GM12864 (cell line): ENCODE measurements at regions not wholly inside any gene's neighbourhood (a gene's known extent, or its start where the extent isn't known, plus 50 kb on each side); places are given as distances from the start of the nearest gene placed in this dataset.

Source experiments
- DNase-seq: peaks from one replicate; pipeline ENCODE4 v3.0.0-alpha.2; 2011; ENCODE audit warnings: low read depth
- H3K4me3 ChIP-seq: 2 replicates; pipeline ENCODE4 v1.5.1; 2011; ENCODE audit warnings: mild to moderate bottlenecking, low read depth, low read length, control low read depth
- TF ChIP-seq, protein P1 (sequence below): IDR thresholded peaks from 2 replicates; pipeline ENCODE4 v1.5.1; 2011; ENCODE audit warnings: low read depth, mild to moderate bottlenecking, moderate library complexity, low read length, control low read depth, inconsistent platforms; ENCODE audit errors: missing control alignments

DNA sequence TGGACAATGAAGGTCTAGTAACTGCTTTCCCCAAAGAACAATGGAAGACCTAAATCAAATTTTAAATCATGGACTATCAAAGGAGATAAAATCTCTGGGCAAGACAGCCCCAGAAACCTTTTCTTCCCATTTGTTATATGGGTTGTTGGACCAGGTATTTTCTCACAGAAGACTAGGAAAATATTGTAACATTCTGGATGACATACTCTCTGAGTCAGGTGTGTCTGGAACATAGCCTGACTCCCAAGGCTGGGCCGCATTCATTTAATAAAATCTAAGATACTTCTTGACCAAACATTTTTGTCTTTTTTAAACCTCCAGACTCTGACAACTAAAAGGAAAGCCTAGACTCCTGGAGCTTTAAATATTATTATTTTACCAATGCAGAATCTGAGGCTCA is 87.9 kb downstream of the ATP23 start:
- no peak overlapping the region for H3K4me3 ChIP-seq
- no peak for DNase-seq
- TF ChIP-seq, protein P1, sequence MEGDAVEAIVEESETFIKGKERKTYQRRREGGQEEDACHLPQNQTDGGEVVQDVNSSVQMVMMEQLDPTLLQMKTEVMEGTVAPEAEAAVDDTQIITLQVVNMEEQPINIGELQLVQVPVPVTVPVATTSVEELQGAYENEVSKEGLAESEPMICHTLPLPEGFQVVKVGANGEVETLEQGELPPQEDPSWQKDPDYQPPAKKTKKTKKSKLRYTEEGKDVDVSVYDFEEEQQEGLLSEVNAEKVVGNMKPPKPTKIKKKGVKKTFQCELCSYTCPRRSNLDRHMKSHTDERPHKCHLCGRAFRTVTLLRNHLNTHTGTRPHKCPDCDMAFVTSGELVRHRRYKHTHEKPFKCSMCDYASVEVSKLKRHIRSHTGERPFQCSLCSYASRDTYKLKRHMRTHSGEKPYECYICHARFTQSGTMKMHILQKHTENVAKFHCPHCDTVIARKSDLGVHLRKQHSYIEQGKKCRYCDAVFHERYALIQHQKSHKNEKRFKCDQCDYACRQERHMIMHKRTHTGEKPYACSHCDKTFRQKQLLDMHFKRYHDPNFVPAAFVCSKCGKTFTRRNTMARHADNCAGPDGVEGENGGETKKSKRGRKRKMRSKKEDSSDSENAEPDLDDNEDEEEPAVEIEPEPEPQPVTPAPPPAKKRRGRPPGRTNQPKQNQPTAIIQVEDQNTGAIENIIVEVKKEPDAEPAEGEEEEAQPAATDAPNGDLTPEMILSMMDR: no peak

DNA sequence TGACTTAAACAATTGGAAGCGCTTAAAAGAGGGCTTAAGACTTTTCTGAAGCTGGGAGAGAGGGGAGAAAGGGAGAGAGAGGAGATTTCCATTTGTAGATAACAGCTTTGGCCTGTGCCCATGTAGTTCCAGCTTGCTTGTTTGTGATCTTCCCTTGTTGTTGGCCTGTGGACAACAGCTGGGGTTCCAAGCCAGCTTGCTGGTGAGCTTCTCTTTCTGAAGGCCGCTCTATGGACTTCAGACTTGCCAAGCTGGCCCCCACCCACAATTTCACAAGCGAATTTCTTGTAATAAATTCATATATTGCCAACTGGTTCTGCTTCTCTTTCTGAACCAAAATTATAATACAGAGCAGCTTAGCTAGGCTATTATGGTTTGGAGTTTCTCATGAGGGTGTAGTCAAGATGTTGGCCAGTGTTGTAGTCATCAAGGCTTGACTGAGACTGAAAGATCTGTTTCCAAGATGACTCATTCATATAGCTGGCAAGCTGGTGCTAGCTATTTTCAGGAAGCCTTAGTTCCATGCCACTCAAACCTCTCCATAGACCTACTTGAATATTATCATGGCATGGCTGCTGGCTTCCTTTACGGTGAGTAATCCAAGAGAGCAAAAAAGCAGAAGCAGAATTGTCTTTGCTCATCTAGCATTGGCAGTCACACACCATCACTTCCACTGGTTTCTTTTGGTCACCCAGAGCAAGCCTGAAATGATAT is 89.4 kb downstream of the ATP23 start:
- no peak overlapping the region for H3K4me3 ChIP-seq
- DNase-seq: no peak
- TF ChIP-seq, protein P1: no peak

DNA sequence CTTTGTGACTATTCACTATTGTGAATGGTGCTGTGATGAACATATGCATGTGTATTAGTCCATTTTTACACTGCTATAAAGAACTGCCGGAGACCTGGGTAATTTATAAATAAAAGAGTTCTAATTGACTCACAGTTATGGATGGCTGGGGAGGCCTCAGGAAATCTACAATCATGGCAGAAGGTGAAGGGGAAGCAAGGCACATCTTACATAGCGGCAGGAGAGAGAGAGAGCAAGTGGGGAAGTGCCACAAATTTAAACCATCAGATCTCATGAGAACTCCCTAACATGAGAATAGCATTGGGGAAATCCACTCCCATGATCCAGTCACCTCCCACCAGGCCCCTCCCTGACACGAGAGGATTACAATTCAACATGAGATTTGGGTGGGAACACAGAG is 90.8 kb downstream of the ATP23 start:
- no peak overlapping the region for H3K4me3 ChIP-seq
- no peak for DNase-seq
- TF ChIP-seq, protein P1: no peak

DNA sequence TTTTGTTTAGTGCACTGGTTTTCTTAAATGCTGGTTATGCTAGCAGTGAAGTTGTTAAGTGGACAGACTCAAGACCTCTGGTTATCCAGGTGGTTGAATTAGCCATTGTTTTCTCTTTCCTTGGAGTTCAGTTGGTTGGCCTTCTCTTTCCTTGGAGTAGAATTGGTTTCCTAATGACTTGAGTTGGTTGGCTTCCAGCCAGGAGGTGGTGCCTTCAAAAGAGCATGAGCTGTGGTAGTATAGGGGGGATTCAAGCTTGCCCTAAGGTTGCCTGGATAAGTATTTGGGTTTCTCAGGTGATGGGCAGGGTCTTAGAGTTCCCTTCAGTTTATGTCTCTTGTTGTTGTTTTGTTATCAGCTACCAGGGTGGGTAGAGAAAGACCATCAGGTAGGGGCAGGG is 92.5 kb downstream of the ATP23 start:
- no peak overlapping the region for H3K4me3 ChIP-seq
- TF ChIP-seq, protein P1: no peak

DNA sequence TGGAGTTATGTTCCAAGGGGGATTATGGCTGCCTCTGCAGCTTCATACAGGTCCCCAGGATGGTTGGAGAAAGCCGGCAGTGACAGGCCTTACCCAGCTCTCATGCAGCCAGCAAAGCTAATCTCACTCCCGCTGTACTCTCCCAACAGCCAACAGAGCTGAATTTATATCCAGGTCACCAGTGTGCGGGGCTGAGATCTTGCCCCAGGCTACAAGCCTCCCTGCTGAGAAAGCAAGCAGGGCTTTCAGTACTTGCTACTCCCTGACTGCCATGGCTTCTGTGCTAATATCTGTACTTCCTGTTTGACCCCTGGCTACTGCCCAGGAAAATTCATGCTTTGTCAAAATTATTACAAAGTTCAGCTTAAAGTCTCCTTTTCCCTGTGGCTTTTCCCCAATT is 92.9 kb downstream of the ATP23 start:
- H3K4me3 ChIP-seq: no peak overlapping the region
- TF ChIP-seq, protein P1: no peak
- no peak for DNase-seq

More for the DNA sequence above, 92.5 kb downstream of the ATP23 start:
- no peak for DNase-seq

DNA sequence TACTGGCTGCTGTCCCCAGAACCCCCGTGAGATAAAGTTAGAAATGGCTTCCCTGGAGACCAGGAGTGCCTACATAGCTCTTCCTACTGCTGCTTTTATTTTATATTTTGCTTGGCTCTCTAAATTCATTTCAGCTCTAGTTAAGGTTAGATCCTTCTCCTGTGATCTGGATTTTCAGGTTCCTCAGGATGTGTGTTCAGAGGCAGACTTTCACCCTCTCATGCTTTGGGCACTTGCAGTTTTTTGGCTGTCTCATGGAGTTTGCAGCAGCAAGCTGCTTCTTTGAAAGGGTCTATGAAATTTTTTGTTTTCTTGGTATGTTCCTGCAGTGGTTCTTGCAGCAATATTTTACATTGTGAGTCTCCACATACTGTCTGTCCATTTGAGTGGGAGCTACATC is 93.3 kb downstream of the ATP23 start:
- H3K4me3 ChIP-seq: no peak overlapping the region
- DNase-seq: no peak
- TF ChIP-seq, protein P1: no peak

DNA sequence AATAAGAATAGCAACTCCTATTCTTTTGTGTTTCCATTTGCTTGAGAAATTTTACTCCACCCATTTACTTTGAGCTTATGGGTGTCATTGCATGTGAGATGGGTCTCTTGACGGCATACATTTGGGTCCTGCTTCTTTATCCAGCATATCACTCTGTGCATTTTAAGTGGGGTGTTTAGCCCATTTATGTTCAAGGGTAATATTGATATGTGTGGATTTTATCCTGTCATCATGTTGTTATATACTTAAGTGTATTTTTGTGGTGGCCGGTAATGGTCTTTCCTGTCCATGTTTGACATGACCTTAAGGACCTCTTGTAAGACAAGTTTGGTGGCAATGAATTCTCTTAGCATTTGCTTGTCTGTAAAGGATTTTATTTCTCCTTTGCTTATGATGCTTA is 100.1 kb downstream of the ATP23 start:
- TF ChIP-seq, protein P1: no peak
- no peak overlapping the region for H3K4me3 ChIP-seq
- DNase-seq: no peak
